ENCODE measurements at regions not wholly inside any gene's neighbourhood (a gene's known extent, or its start where the extent isn't known, plus 50 kb on each side); places are given as distances from the start of the nearest gene placed in this dataset.

DNA sequence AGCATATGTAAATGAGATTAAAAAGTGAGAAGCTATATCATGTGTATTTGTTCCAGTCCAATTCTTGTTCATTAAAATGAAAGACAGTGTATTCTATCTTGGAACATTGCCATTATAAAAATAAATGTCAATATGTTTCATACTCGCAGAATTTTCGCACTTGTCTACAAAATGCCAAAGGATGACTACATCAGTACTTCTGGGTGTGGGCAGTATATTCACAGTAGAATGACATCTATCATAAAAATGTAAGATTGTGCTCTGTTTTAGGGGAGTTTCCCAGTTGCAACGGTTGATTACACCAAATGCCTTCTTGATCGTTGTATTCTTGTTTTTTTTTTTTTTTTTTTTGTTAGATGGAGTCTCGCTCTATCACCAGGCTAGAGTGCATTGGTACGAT is 292.3 kb upstream of the E2F7 start:
- Histone ChIP-seq H3K4me1 (ENCODE audit: insufficient read depth, low read length) (peaks cover 13% of the 10 kb centered on the region), H2AFZ (ENCODE audit: low read length) (no peak overlapping the region), H4K20me1 (ENCODE audit: insufficient read depth, low read length) (no peaks in the 10 kb centered on the region), H3K27me3 (ENCODE audit: insufficient read depth, low read length) (no peaks in the 10 kb centered on the region), H3K27ac (ENCODE audit: low read depth, low read length) (no peak overlapping the region), H3K36me3 (ENCODE audit: insufficient read depth, low read length) (no peaks in the 10 kb centered on the region), H3K4me2 (ENCODE audit: insufficient read depth, low read length) (no peak overlapping the region), H3K79me2 (ENCODE audit: insufficient read depth, low read length) (no peaks in the 10 kb centered on the region), H3K9me3 (ENCODE audit: low read depth, low read length) (no peaks in the 10 kb centered on the region), H3K4me3 (ENCODE audit: insufficient read depth, low read length) (no peak overlapping the region)
- DNase-seq (ENCODE audit: insufficient read length, low spot score, missing footprints): no peak
- TF ChIP-seq, protein P1, sequence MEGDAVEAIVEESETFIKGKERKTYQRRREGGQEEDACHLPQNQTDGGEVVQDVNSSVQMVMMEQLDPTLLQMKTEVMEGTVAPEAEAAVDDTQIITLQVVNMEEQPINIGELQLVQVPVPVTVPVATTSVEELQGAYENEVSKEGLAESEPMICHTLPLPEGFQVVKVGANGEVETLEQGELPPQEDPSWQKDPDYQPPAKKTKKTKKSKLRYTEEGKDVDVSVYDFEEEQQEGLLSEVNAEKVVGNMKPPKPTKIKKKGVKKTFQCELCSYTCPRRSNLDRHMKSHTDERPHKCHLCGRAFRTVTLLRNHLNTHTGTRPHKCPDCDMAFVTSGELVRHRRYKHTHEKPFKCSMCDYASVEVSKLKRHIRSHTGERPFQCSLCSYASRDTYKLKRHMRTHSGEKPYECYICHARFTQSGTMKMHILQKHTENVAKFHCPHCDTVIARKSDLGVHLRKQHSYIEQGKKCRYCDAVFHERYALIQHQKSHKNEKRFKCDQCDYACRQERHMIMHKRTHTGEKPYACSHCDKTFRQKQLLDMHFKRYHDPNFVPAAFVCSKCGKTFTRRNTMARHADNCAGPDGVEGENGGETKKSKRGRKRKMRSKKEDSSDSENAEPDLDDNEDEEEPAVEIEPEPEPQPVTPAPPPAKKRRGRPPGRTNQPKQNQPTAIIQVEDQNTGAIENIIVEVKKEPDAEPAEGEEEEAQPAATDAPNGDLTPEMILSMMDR (IDR thresholded peaks at IDR 0.05; ENCODE audit: extremely low read depth, low read depth, low read length): no peak

DNA sequence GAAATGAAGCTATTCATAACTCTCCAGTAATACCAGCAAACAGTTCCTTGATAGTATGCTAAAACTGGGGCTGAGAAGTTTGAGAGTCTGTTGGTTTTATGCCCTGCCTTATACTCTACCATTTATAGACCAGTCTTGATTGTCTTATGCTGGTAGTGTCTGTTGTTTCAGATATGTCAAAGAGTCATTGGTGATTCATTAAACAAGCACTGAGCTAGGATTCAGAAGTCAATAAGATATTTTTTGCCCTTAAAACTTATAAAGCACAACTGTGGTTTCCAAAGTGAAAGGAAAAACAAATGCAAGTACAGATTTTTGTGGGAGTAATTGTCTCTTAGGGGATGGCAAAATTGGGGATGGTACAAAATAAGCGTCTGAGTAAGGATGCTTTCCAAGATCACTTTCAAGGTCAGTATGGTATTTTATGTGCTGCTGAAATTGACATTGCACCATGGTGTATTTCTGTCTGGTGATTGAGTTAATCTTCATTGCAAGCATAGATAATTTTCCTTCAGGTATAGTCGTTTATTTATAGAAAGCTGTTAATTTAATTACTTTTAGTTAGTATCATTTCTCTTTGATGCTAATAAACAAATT is 289.5 kb upstream of the E2F7 start:
- H2AFZ ChIP-seq (ENCODE audit: low read length): no peak overlapping the region
- H3K36me3 ChIP-seq (ENCODE audit: insufficient read depth, low read length): no peaks in the 10 kb centered on the region
- H3K4me2 ChIP-seq (ENCODE audit: insufficient read depth, low read length): peak overlapping the region; percentile 60
- no peaks in the 10 kb centered on the region for H3K27me3 ChIP-seq (ENCODE audit: insufficient read depth, low read length)
- H3K4me3 ChIP-seq (ENCODE audit: insufficient read depth, low read length): no peak overlapping the region
- TF ChIP-seq, protein P1 (IDR thresholded peaks at IDR 0.05; ENCODE audit: extremely low read depth, low read depth, low read length): no peak
- no peaks in the 10 kb centered on the region for H4K20me1 ChIP-seq (ENCODE audit: insufficient read depth, low read length)
- no peaks in the 10 kb centered on the region for H3K79me2 ChIP-seq (ENCODE audit: insufficient read depth, low read length)
- no peaks in the 10 kb centered on the region for H3K9me3 ChIP-seq (ENCODE audit: low read depth, low read length)
- peak; percentile 73 for DNase-seq (ENCODE audit: insufficient read length, low spot score, missing footprints)
- peaks cover 15% of the 10 kb centered on the region for H3K4me1 ChIP-seq (ENCODE audit: insufficient read depth, low read length)
- H3K27ac ChIP-seq (ENCODE audit: low read depth, low read length): no peak overlapping the region

DNA sequence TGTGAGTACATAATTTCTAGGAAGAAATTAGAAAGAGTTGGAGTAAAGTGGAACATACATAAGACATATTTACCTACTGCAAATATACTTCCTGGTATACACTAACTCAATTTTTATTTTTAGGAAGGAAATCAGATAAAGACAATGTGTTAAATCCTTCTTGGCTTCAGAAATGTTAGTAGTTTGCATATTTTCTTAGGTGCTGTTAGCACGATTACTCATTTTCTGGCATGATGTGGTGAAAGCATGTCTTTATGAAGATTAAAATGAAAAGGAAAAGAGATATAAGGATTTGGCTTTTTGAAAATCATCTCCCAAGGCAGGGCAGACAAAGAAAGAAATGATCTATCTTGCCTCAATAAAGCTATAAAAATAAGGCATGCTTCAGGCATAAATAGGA is 287.6 kb upstream of the E2F7 start:
- Histone ChIP-seq H3K4me1 (ENCODE audit: insufficient read depth, low read length) (peaks cover 15% of the 10 kb centered on the region), H3K4me3 (ENCODE audit: insufficient read depth, low read length) (no peak overlapping the region), H3K27ac (ENCODE audit: low read depth, low read length) (no peak overlapping the region), H3K4me2 (ENCODE audit: insufficient read depth, low read length) (no peak overlapping the region), H4K20me1 (ENCODE audit: insufficient read depth, low read length) (no peaks in the 10 kb centered on the region), H3K79me2 (ENCODE audit: insufficient read depth, low read length) (no peaks in the 10 kb centered on the region), H2AFZ (ENCODE audit: low read length) (no peak overlapping the region), H3K36me3 (ENCODE audit: insufficient read depth, low read length) (no peaks in the 10 kb centered on the region), H3K27me3 (ENCODE audit: insufficient read depth, low read length) (no peaks in the 10 kb centered on the region), H3K9me3 (ENCODE audit: low read depth, low read length) (no peaks in the 10 kb centered on the region)
- TF ChIP-seq, protein P1 (IDR thresholded peaks at IDR 0.05; ENCODE audit: extremely low read depth, low read depth, low read length): no peak
- no peak for DNase-seq (ENCODE audit: insufficient read length, low spot score, missing footprints)

- H3K4me2 ChIP-seq (ENCODE audit: insufficient read depth, low read length): no peak overlapping the region
- H3K27me3 ChIP-seq (ENCODE audit: insufficient read depth, low read length): no peaks in the 10 kb centered on the region
- no peak overlapping the region for H3K27ac ChIP-seq (ENCODE audit: low read depth, low read length)
- H3K4me1 ChIP-seq (ENCODE audit: insufficient read depth, low read length): peaks cover 15% of the 10 kb centered on the region
- DNase-seq (ENCODE audit: insufficient read length, low spot score, missing footprints): no peak
- H3K79me2 ChIP-seq (ENCODE audit: insufficient read depth, low read length): no peaks in the 10 kb centered on the region
- H3K36me3 ChIP-seq (ENCODE audit: insufficient read depth, low read length): no peaks in the 10 kb centered on the region
- TF ChIP-seq, protein P1 (IDR thresholded peaks at IDR 0.05; ENCODE audit: extremely low read depth, low read depth, low read length): no peak
- H4K20me1 ChIP-seq (ENCODE audit: insufficient read depth, low read length): no peaks in the 10 kb centered on the region
- no peaks in the 10 kb centered on the region for H3K9me3 ChIP-seq (ENCODE audit: low read depth, low read length)
- H2AFZ ChIP-seq (ENCODE audit: low read length): no peak overlapping the region
- H3K4me3 ChIP-seq (ENCODE audit: insufficient read depth, low read length): no peak overlapping the region
These were observed 286.5 kb upstream of the E2F7 start for GRCh38 chr12:77351860-77352259.

Measured in osteoblast (primary cell).